ENCODE measurements at regions not wholly inside any gene's neighbourhood (a gene's known extent, or its start where the extent isn't known, plus 50 kb on each side); places are given as distances from the start of the nearest gene placed in this dataset.

DNA sequence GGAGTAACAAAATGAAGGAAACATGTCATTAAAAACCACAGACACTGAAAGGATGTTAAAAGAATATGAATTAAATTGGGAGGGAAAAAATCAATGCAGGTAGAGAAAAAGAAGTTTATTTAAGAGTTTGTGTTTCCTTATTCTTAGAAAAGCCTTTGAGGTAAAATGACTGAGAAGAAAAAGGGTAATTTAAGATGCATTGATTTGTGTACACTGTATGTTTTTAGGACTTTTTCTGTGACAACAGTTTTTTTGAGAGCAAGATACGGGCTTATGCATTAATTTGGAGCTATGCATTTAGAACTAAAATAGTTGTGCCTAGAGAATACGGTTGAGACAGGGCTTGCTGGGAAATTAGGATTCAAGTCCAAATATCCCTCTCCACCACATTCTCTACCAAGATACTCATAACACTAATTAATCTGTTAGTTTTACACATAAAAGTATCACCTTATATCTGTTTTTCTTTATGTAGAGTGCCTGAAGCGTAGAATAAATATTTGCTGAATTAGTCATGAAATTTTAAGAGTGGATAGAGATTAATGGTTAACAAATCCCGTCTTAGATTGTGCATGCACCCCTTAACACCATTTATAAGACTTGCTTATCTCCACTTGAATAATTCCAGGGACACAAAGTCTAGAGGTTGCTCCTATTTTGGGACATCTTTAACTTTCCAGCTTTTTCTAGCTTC, 232.5 kb downstream of the PCDH7 start:
- TF ChIP-seq, protein P1, sequence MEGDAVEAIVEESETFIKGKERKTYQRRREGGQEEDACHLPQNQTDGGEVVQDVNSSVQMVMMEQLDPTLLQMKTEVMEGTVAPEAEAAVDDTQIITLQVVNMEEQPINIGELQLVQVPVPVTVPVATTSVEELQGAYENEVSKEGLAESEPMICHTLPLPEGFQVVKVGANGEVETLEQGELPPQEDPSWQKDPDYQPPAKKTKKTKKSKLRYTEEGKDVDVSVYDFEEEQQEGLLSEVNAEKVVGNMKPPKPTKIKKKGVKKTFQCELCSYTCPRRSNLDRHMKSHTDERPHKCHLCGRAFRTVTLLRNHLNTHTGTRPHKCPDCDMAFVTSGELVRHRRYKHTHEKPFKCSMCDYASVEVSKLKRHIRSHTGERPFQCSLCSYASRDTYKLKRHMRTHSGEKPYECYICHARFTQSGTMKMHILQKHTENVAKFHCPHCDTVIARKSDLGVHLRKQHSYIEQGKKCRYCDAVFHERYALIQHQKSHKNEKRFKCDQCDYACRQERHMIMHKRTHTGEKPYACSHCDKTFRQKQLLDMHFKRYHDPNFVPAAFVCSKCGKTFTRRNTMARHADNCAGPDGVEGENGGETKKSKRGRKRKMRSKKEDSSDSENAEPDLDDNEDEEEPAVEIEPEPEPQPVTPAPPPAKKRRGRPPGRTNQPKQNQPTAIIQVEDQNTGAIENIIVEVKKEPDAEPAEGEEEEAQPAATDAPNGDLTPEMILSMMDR (conservative IDR thresholded peaks at IDR 0.05 in 1 of 2, IDR thresholded peaks at IDR 0.05 in 1 of 2; ENCODE audit: low read depth in 1 of 2, low read length in 2 of 2): no peak
- no peak for TF ChIP-seq EZH2 (IDR thresholded peaks at IDR 0.05; ENCODE audit: low read length, missing control alignments)

Data from fibroblast of lung (primary cell).